ENCODE measurements at regions not wholly inside any gene's neighbourhood (a gene's known extent, or its start where the extent isn't known, plus 50 kb on each side); places are given as distances from the start of the nearest gene placed in this dataset.

GRCh38 chrX:142001934-142002333 is 98.2 kb downstream of the MAGEC1 start:
- H3K4me3 Mint-ChIP-seq: no peak overlapping the region

GRCh38 chrX:141989815-141990214 is 86.1 kb downstream of the MAGEC1 start:
- no peaks in the 10 kb centered on the region for H3K36me3 Mint-ChIP-seq
- H3K4me1 Mint-ChIP-seq: no peaks in the 10 kb centered on the region
- H3K27ac Mint-ChIP-seq: no peak overlapping the region
- no peaks in the 10 kb centered on the region for H3K27me3 Mint-ChIP-seq
- H3K4me3 Mint-ChIP-seq: no peak overlapping the region
- peaks cover 3 to 4% (median 4%) of the 10 kb centered on the region in 3 donors for H3K9me3 Mint-ChIP-seq

More at GRCh38 chrX:142001934-142002333, 98.2 kb downstream of the MAGEC1 start:
- Mint-ChIP-seq H3K4me1 (no peaks in the 10 kb centered on the region), H3K9me3 (peaks cover 3 to 13% (median 4%) of the 10 kb centered on the region in 3 donors), H3K36me3 (no peaks in the 10 kb centered on the region), H3K27ac (no peak overlapping the region), H3K27me3 (no peaks in the 10 kb centered on the region)

DNA sequence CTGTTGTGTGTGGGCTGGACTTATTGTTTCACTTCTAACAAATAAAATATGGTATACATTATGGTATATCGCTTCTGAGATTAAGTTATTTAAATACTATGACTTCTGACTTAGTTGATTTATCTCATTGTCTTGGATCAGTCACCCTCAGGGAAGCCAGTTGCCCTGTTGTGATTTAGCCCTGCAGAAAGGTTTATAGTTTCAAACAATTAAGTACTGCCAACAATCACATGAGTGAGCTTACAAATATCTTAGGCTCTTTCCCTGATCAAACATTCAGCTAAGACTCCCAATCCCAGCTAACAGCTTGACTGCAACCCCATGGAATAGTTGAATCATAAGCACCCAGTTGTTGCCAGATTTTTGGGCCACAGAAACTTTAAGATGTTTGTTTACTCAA is 85.4 kb downstream of the MAGEC1 start:
- Mint-ChIP-seq H3K36me3 (no peaks in the 10 kb centered on the region), H3K9me3 (peaks cover 3 to 4% (median 4%) of the 10 kb centered on the region in 3 donors), H3K4me1 (no peaks in the 10 kb centered on the region), H3K27ac (no peak overlapping the region), H3K27me3 (no peaks in the 10 kb centered on the region), H3K4me3 (no peak overlapping the region)

- no peaks in the 10 kb centered on the region for H3K36me3 Mint-ChIP-seq
- H3K4me1 Mint-ChIP-seq: no peaks in the 10 kb centered on the region
- H3K27me3 Mint-ChIP-seq: no peaks in the 10 kb centered on the region
- H3K27ac Mint-ChIP-seq: no peak overlapping the region
- no peak overlapping the region for H3K4me3 Mint-ChIP-seq
- H3K9me3 Mint-ChIP-seq: peaks cover 3 to 7% (median 3%) of the 10 kb centered on the region in 3 donors
These were observed 78.6 kb downstream of the MAGEC1 start for GRCh38 chrX:141982296-141982695.

DNA sequence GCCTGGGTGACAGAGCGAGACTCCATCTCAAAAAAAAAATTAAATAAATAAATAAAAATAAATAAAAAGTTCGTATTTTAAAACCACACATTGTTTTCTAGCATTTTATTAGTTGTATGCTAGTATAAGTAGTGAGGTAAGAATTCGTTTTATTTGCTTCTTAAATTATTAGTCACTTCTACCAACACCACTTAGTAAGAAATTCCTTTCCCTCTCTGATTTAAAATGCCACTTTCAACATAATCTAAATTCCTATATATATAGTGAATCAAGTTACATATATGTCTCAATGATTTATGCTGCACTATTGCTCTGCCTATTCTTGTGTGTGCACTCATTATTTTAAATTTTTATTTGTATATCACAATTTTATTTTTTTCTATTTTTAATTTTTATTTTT is 72.1 kb downstream of the MAGEC1 start:
- peaks cover 0 to 3% (median under 1%) of the 10 kb centered on the region in 3 donors for H3K9me3 Mint-ChIP-seq

GRCh38 chrX:141969706-141970105 is 66.0 kb downstream of the MAGEC1 start:
- Mint-ChIP-seq H3K4me1 (no peaks in the 10 kb centered on the region), H3K36me3 (no peaks in the 10 kb centered on the region), H3K4me3 (no peak overlapping the region)

More for the DNA sequence above, 72.1 kb downstream of the MAGEC1 start:
- Mint-ChIP-seq H3K27ac (no peak overlapping the region), H3K4me3 (no peak overlapping the region), H3K27me3 (no peaks in the 10 kb centered on the region), H3K4me1 (no peaks in the 10 kb centered on the region), H3K36me3 (peaks cover 2% of the 10 kb centered on the region)

GRCh38 chrX:141960578-141960977 is 56.9 kb downstream of the MAGEC1 start:
- peaks cover 0 to 11% (median 10%) of the 10 kb centered on the region in 3 donors for H3K9me3 Mint-ChIP-seq

More at GRCh38 chrX:141969706-141970105, 66.0 kb downstream of the MAGEC1 start:
- Mint-ChIP-seq H3K27me3 (no peaks in the 10 kb centered on the region), H3K27ac (no peak overlapping the region), H3K9me3 (peaks cover 0 to 7% (median 4%) of the 10 kb centered on the region in 3 donors)

More at GRCh38 chrX:141960578-141960977, 56.9 kb downstream of the MAGEC1 start:
- Mint-ChIP-seq H3K4me3 (no peak overlapping the region), H3K4me1 (no peaks in the 10 kb centered on the region), H3K27me3 (no peaks in the 10 kb centered on the region), H3K27ac (no peak overlapping the region), H3K36me3 (no peaks in the 10 kb centered on the region)

Data from IgD-negative memory B cell (primary cell).